ENCODE measurements at regions not wholly inside any gene's neighbourhood (a gene's known extent, or its start where the extent isn't known, plus 50 kb on each side); places are given as distances from the start of the nearest gene placed in this dataset.

DNA sequence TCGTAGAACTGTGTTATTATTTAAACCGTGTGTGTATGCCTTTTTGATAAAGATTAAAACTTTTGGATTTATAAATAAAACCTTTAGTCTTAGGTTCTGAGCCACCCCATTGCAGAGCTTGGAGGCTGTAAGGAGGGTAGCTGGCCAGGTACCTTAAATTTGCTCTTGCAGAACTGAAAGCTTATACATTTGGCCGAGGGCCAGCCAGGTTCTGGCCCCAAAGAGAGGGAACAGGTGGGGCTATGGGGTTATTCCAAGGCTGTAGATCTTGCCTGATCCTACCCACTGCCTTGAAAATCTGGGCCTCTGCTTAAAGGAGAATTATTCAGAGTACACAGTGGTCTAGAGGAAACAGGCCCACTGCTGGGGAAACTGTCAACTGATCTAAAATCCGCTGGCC lies 59.6 kb downstream of the CAMK2N1 start:
- DNase-seq (ENCODE audit: low read depth, low spot score), result no peak
- H3K4me3 ChIP-seq (ENCODE audit: low read depth, low read length), result no peak overlapping the region
- TF ChIP-seq, protein P1, sequence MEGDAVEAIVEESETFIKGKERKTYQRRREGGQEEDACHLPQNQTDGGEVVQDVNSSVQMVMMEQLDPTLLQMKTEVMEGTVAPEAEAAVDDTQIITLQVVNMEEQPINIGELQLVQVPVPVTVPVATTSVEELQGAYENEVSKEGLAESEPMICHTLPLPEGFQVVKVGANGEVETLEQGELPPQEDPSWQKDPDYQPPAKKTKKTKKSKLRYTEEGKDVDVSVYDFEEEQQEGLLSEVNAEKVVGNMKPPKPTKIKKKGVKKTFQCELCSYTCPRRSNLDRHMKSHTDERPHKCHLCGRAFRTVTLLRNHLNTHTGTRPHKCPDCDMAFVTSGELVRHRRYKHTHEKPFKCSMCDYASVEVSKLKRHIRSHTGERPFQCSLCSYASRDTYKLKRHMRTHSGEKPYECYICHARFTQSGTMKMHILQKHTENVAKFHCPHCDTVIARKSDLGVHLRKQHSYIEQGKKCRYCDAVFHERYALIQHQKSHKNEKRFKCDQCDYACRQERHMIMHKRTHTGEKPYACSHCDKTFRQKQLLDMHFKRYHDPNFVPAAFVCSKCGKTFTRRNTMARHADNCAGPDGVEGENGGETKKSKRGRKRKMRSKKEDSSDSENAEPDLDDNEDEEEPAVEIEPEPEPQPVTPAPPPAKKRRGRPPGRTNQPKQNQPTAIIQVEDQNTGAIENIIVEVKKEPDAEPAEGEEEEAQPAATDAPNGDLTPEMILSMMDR (IDR thresholded peaks at IDR 0.05; ENCODE audit: low read depth, low read length), result no peak
- in situ Hi-C loops (cut with HindIII; ENCODE audit: low sequenced_read_pairs), result no loop called here

DNA sequence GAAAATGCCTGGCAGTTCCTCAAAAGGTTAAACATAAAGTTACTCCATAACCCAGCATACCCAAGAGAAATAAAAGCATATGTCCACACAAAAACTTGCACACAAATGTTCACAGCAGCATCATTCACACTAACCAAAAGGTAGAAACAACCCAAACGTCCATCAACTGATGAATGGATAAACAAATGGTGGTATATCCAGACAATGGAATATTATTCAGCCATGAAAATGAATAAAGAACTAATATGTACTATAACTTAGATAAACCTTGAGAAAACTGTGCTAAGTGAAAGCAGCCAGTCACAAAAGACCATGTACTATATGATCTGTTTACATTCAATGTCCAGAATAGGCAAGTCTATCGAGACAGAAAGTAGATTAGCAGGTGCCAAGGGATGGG lies 60.4 kb downstream of the CAMK2N1 start:
- no peak for DNase-seq (ENCODE audit: low read depth, low spot score)
- TF ChIP-seq, protein P1 (IDR thresholded peaks at IDR 0.05; ENCODE audit: low read depth, low read length), result no peak
- no peak overlapping the region for H3K4me3 ChIP-seq (ENCODE audit: low read depth, low read length)
- in situ Hi-C loops (cut with HindIII; ENCODE audit: low sequenced_read_pairs), result no loop called here

DNA sequence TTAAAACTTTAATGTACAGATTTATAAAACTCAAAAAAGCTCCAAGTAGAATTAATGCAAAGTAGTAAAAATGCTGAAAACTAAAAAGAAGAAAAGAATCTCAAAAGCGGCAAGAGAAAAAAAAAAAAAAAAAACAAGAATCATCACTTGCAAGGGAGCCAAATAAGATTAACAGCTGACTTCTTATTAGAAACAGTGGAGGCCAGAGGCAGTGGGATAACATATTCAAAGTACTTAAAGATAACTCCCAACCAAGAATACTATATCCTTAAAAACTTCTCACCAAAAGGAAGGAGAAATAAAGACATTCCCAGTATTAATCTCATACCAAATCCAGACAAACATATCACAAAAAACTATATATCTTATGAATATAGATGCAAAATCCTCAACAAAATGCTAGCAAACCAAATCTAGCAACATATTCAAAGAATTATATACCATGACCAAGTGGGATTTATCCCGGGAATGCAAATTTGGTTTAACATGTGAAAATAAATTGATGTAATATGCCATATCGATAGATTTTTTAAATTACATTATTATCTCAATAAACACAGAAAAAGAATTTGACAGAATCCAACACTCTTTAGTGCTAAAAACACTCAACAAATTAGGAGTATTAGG lies 62.7 kb downstream of the CAMK2N1 start:
- in situ Hi-C loops (cut with HindIII; ENCODE audit: low sequenced_read_pairs), result no loop called here
- no peak overlapping the region for H3K4me3 ChIP-seq (ENCODE audit: low read depth, low read length)
- TF ChIP-seq, protein P1 (IDR thresholded peaks at IDR 0.05; ENCODE audit: low read depth, low read length), result no peak
- no peak for DNase-seq (ENCODE audit: low read depth, low spot score)

DNA sequence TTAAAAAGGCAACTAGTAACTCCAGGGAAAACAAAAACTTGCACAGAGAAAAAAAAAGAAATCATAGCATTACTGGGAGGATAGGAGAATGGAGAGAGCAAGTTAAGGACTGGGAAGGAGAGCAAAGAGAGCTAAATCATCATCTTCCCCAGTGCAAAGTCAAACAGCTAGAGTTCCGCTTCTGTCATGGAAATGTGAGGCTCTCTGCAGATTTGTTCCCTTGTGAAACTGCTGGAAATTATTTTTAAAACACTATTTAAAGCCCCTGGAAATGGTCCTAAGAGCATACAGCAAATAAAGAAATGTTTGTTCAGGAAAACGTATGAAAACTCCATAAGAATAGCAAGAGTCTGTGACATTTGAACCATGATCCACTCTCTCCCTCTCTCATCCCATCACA lies 64.6 kb downstream of the CAMK2N1 start:
- in situ Hi-C loops (cut with HindIII; ENCODE audit: low sequenced_read_pairs), result no loop called here
- DNase-seq (ENCODE audit: low read depth, low spot score), result no peak
- TF ChIP-seq, protein P1 (IDR thresholded peaks at IDR 0.05; ENCODE audit: low read depth, low read length), result no peak
- H3K4me3 ChIP-seq (ENCODE audit: low read depth, low read length), result no peak overlapping the region

DNA sequence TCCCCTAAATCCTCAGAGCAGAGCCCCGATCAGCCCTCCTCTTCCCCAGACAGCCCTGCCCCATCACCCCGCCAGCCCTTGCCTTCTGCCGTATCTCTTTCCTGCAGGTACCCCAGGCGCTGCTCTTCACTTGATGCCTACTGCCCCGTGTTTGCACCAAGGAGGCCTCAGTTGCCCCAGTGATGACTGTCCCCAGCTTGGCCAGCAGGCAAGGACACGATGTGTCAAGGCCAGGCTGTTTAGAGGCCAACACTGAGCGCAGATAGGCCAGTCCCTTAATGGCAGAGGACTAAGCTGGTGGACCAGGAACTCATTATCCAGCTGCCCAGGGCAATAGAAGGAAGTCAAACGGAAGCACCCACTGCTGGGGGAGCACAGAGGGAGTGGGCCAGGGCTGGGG lies 68.4 kb downstream of the CAMK2N1 start:
- in situ Hi-C loops (cut with HindIII; ENCODE audit: low sequenced_read_pairs), result no loop called here
- DNase-seq (ENCODE audit: low read depth, low spot score), result no peak
- TF ChIP-seq, protein P1 (IDR thresholded peaks at IDR 0.05; ENCODE audit: low read depth, low read length), result no peak
- H3K4me3 ChIP-seq (ENCODE audit: low read depth, low read length), result no peak overlapping the region

DNA sequence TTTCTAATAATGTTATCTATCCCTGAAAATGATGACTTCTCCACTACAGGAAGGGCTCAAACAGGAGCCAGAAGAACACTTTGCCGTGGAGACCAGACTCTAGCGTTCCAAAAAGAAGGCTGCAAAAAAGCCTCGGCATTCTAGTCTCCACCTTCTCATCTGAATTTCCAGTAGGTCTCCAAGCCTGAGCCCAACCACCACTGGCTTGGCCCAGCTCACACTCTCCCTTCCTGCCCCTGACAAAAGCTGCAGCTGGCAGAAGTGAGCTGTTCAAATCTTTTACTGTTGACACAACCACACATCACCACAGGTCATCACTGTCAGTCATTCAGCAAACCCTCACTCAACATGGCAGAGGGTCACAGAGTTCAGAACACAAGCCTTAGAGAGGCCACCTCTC lies 69.3 kb downstream of the CAMK2N1 start:
- no peak overlapping the region for H3K4me3 ChIP-seq (ENCODE audit: low read depth, low read length)
- in situ Hi-C loops (cut with HindIII; ENCODE audit: low sequenced_read_pairs), result no loop called here
- TF ChIP-seq, protein P1 (IDR thresholded peaks at IDR 0.05; ENCODE audit: low read depth, low read length), result no peak
- DNase-seq (ENCODE audit: low read depth, low spot score), result no peak

DNA sequence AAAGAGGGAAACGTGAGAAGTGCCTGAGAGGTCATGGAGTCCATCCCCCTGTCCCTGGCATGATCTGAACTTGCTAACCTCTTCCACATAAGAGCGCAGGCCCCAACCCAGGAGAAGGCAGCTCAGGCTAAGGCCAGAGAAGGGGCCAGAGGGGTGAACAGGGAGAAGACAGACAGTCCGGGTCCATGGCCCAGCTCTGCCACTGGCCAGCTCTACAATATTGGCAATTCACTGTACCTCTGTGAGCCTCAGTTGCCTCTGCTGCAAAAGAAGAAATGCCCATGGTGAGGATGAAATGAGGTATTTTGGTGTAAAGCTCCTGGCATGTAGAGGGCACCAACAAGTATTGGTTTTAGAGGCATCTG lies 72.3 kb downstream of the CAMK2N1 start:
- no peak for DNase-seq (ENCODE audit: low read depth, low spot score)
- H3K4me3 ChIP-seq (ENCODE audit: low read depth, low read length), result no peak overlapping the region
- TF ChIP-seq, protein P1 (IDR thresholded peaks at IDR 0.05; ENCODE audit: low read depth, low read length), result no peak
- in situ Hi-C loops (cut with HindIII; ENCODE audit: low sequenced_read_pairs), result no loop called here
